ENCODE measurements at regions not wholly inside any gene's neighbourhood (a gene's known extent, or its start where the extent isn't known, plus 50 kb on each side); places are given as distances from the start of the nearest gene placed in this dataset.

DNA sequence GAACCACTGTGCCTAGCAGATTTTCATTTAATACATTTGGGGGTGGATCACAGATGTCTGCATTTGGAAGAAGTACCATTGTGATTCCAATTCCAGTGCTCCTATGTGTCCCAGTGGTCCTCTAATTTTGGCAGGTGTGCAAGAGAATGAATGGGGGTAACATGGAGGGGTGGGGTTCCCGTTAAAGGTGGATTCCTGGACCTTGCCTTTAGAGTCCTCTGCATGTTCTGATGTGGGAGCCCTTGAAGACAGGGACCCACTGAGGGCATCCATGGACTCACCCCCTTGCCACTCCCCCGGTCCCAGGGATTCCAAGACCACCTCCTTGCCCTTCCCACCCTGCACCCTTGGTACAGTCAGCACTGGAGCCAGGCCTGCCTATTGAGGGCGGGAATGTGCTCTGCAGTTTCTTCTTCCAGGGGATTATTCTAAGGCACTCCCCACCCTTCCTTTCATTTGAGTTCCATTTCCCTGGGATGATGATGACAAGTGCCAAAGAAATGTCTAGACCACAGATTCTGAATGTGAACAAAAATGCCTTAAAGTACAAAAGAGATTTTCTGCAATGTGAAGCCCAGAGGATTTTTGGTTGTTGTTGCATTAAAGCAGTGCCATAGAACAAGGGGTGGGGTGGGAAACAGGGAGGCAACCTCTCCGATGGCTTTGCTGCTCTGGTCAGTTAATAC is 119.4 kb upstream of the PTCH1 start:
- TF ChIP-seq, protein P1, sequence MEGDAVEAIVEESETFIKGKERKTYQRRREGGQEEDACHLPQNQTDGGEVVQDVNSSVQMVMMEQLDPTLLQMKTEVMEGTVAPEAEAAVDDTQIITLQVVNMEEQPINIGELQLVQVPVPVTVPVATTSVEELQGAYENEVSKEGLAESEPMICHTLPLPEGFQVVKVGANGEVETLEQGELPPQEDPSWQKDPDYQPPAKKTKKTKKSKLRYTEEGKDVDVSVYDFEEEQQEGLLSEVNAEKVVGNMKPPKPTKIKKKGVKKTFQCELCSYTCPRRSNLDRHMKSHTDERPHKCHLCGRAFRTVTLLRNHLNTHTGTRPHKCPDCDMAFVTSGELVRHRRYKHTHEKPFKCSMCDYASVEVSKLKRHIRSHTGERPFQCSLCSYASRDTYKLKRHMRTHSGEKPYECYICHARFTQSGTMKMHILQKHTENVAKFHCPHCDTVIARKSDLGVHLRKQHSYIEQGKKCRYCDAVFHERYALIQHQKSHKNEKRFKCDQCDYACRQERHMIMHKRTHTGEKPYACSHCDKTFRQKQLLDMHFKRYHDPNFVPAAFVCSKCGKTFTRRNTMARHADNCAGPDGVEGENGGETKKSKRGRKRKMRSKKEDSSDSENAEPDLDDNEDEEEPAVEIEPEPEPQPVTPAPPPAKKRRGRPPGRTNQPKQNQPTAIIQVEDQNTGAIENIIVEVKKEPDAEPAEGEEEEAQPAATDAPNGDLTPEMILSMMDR (IDR thresholded peaks at IDR 0.05) = no peak
- TF ChIP-seq POLR2A (IDR thresholded peaks at IDR 0.05; ENCODE audit: low read depth) (no peak), POLR2AphosphoS5 (IDR thresholded peaks at IDR 0.05) (no peak), EP300 (IDR thresholded peaks at IDR 0.05) (no peak)
